Transverse colon (tissue), 4 donors: ENCODE measurements at regions not wholly inside any gene's neighbourhood (a gene's known extent, or its start where the extent isn't known, plus 50 kb on each side); places are given as distances from the start of the nearest gene placed in this dataset.

Experiments
- EP300 ChIP-seq: sonication (generic); formaldehyde crosslinking; IDR thresholded peaks from one replicate; pipeline ENCODE4 v1.6.1; 2017; ENCODE audit warnings: antibody characterized with exemption, low read depth
- POLR2A ChIP-seq: fragments of 450-650 bp; IDR thresholded peaks from one replicate; pipeline ENCODE4 v1.6.1; 2016; ENCODE audit warnings: antibody characterized with exemption, mild to moderate bottlenecking, moderate library complexity
- POLR2AphosphoS5 ChIP-seq, 3 donors: sonication (generic); formaldehyde crosslinking; IDR thresholded peaks; one replicate each; pipeline ENCODE4 v1.6.1; 2016; ENCODE audit warnings: antibody characterized with exemption in 3 of 3
- TF ChIP-seq, protein P1 (sequence below), 5 experiments: fragments of 200-600 bp in 3 of 5; fragments of 450-650 bp in 2 of 5; sonication (generic) in 3 of 5; IDR thresholded peaks; 1 replicate in 2 of 5; 2 replicates in 3 of 5; pipeline ENCODE4 v1.5.1; 2016 to 2017; ENCODE audit warnings: antibody characterized with exemption in 5 of 5, inconsistent platforms in 3 of 5, mild to moderate bottlenecking in 2 of 5, moderate library complexity in 1 of 5

GRCh38 chr2:67240507-67240906 is 156.6 kb upstream of the ETAA1 start:
- TF ChIP-seq POLR2A, result no peak
- TF ChIP-seq, protein P1, sequence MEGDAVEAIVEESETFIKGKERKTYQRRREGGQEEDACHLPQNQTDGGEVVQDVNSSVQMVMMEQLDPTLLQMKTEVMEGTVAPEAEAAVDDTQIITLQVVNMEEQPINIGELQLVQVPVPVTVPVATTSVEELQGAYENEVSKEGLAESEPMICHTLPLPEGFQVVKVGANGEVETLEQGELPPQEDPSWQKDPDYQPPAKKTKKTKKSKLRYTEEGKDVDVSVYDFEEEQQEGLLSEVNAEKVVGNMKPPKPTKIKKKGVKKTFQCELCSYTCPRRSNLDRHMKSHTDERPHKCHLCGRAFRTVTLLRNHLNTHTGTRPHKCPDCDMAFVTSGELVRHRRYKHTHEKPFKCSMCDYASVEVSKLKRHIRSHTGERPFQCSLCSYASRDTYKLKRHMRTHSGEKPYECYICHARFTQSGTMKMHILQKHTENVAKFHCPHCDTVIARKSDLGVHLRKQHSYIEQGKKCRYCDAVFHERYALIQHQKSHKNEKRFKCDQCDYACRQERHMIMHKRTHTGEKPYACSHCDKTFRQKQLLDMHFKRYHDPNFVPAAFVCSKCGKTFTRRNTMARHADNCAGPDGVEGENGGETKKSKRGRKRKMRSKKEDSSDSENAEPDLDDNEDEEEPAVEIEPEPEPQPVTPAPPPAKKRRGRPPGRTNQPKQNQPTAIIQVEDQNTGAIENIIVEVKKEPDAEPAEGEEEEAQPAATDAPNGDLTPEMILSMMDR (IDR thresholded peaks at IDR 0.05), result no peak
- TF ChIP-seq POLR2AphosphoS5 (IDR thresholded peaks at IDR 0.05), result no peak
- no peak for TF ChIP-seq EP300
